ENCODE measurements at regions not wholly inside any gene's neighbourhood (a gene's known extent, or its start where the extent isn't known, plus 50 kb on each side); places are given as distances from the start of the nearest gene placed in this dataset.
"Not testable (repeated sequence)": the region's sequence is repeated elsewhere in the genome, so short reads cannot be mapped to it uniquely, and the experiment has no call there.

- ATAC-seq (no peak), DNase-seq (no peak)
- intact Hi-C loops (cut with DNase I, micrococcal nuclease) = no loop called here
Observed at GRCh38 chr13:57897225-57897624, 265.7 kb downstream of the PCDH17 start.

GRCh38 chr13:57899096-57899495 is 267.6 kb downstream of the PCDH17 start:
- intact Hi-C loops (cut with DNase I, micrococcal nuclease) = no loop called here
- DNase-seq (no peak), ATAC-seq (no peak)

GRCh38 chr13:57909833-57910232 is 278.3 kb downstream of the PCDH17 start:
- DNase-seq; ATAC-seq; intact Hi-C loops (cut with DNase I, micrococcal nuclease): not testable (repeated sequence)

- intact Hi-C loops (cut with DNase I, micrococcal nuclease) = no loop called here
- no peak for DNase-seq
- ATAC-seq = no peak
Observed at GRCh38 chr13:57918086-57918485, 286.5 kb downstream of the PCDH17 start.

- ATAC-seq (no peak), DNase-seq (no peak)
- intact Hi-C loops (cut with DNase I, micrococcal nuclease) = no loop called here
Observed at GRCh38 chr13:57918913-57919312, 287.4 kb downstream of the PCDH17 start.

GRCh38 chr13:57925250-57925649 is 293.7 kb downstream of the PCDH17 start:
- no peak for ATAC-seq
- DNase-seq = no peak
- intact Hi-C loops (cut with DNase I, micrococcal nuclease) = no loop called here

- intact Hi-C loops (cut with DNase I, micrococcal nuclease) = no loop called here
- DNase-seq (no peak), ATAC-seq (no peak)
Observed at GRCh38 chr13:57925751-57926150, 294.2 kb downstream of the PCDH17 start.

- intact Hi-C loops (cut with DNase I, micrococcal nuclease) = no loop called here
- DNase-seq = no peak
- no peak for ATAC-seq
Observed at GRCh38 chr13:57932061-57932460, 300.5 kb downstream of the PCDH17 start.

- intact Hi-C loops (cut with DNase I, micrococcal nuclease) = no loop called here
- ATAC-seq (no peak), DNase-seq (no peak)
Observed at GRCh38 chr13:57933606-57934005, 302.1 kb downstream of the PCDH17 start.

GRCh38 chr13:57935965-57936364 is 304.4 kb downstream of the PCDH17 start:
- intact Hi-C loops (cut with DNase I, micrococcal nuclease) = no loop called here
- ATAC-seq = no peak
- no peak for DNase-seq

GRCh38 chr13:57946361-57946760 is 314.8 kb downstream of the PCDH17 start:
- intact Hi-C loops (cut with DNase I, micrococcal nuclease) = no loop called here
- no peak for ATAC-seq
- DNase-seq = no peak

- ATAC-seq = no peak
- intact Hi-C loops (cut with DNase I, micrococcal nuclease) = no loop called here
- DNase-seq = no peak
Observed at GRCh38 chr13:57948884-57949283, 317.3 kb downstream of the PCDH17 start.

GRCh38 chr13:57969951-57970350 is 338.4 kb downstream of the PCDH17 start:
- no peak for DNase-seq
- ATAC-seq = no peak
- intact Hi-C loops (cut with DNase I, micrococcal nuclease) = no loop called here

- intact Hi-C loops (cut with DNase I, micrococcal nuclease) = no loop called here
- DNase-seq (no peak), ATAC-seq (no peak)
Observed at GRCh38 chr13:57970404-57970803, 338.9 kb downstream of the PCDH17 start.

- ATAC-seq = no peak
- intact Hi-C loops (cut with DNase I, micrococcal nuclease) = no loop called here
- no peak for DNase-seq
Observed at GRCh38 chr13:57982782-57983181, 351.2 kb downstream of the PCDH17 start.

- no peak for ATAC-seq
- intact Hi-C loops (cut with DNase I, micrococcal nuclease) = no loop called here
- DNase-seq = no peak
Observed at GRCh38 chr13:57988276-57988675, 356.7 kb downstream of the PCDH17 start.

GRCh38 chr13:57991041-57991440 is 359.5 kb downstream of the PCDH17 start:
- ATAC-seq (no peak), DNase-seq (no peak)
- intact Hi-C loops (cut with DNase I, micrococcal nuclease) = no loop called here

GRCh38 chr13:57992416-57992815 is 360.9 kb downstream of the PCDH17 start:
- intact Hi-C loops (cut with DNase I, micrococcal nuclease) = no loop called here
- no peak for ATAC-seq
- no peak for DNase-seq

- intact Hi-C loops (cut with DNase I, micrococcal nuclease) = no loop called here
- DNase-seq = no peak
- ATAC-seq = no peak
Observed at GRCh38 chr13:57996717-57997116, 365.2 kb downstream of the PCDH17 start.

GRCh38 chr13:58004751-58005150 is 373.2 kb downstream of the PCDH17 start:
- intact Hi-C loops (cut with DNase I, micrococcal nuclease) = no loop called here
- ATAC-seq (no peak), DNase-seq (no peak)

- intact Hi-C loops (cut with DNase I, micrococcal nuclease) = no loop called here
- no peak for ATAC-seq
Observed at GRCh38 chr13:58018020-58018419, 386.5 kb downstream of the PCDH17 start.

GRCh38 chr13:58018865-58019264 is 387.3 kb downstream of the PCDH17 start:
- no peak for DNase-seq
- no peak for ATAC-seq
- intact Hi-C loops (cut with DNase I, micrococcal nuclease) = no loop called here

More at GRCh38 chr13:58018020-58018419, 386.5 kb downstream of the PCDH17 start:
- DNase-seq = no peak

All from left colon (tissue), 2 donors.